ENCODE measurements at regions not wholly inside any gene's neighbourhood (a gene's known extent, or its start where the extent isn't known, plus 50 kb on each side); places are given as distances from the start of the nearest gene placed in this dataset.

- TF ChIP-seq REST (IDR thresholded peaks at IDR 0.05), result no peak
- TF ChIP-seq FOXA2 (IDR thresholded peaks at IDR 0.05), result no peak
- no peak for TF ChIP-seq EGR1 (IDR thresholded peaks at IDR 0.05; ENCODE audit: low read depth in 2 of 2)
- no peak for TF ChIP-seq YY1 (IDR thresholded peaks at IDR 0.05)
- no peak for TF ChIP-seq FOXA1 (IDR thresholded peaks at IDR 0.05)
- no peak for TF ChIP-seq JUND (IDR thresholded peaks at IDR 0.05)
- no peak for TF ChIP-seq HNF4G (IDR thresholded peaks at IDR 0.05)
- TF ChIP-seq CTCF (IDR thresholded peaks at IDR 0.05; ENCODE audit: low read depth, low read length, missing input control), result no peak
- TF ChIP-seq SP1 (IDR thresholded peaks at IDR 0.05), result no peak
- no peak for TF ChIP-seq GABPA (IDR thresholded peaks at IDR 0.05 in 1 of 2, conservative IDR thresholded peaks at IDR 0.05 in 1 of 2)
- no peak for TF ChIP-seq RAD21 (IDR thresholded peaks at IDR 0.05)
- TF ChIP-seq ATF3 (IDR thresholded peaks at IDR 0.05), result no peak
- TF ChIP-seq RXRA (IDR thresholded peaks at IDR 0.05), result no peak
- TF ChIP-seq TAF1 (conservative IDR thresholded peaks at IDR 0.05), result no peak
- TF ChIP-seq ZBTB33 (IDR thresholded peaks at IDR 0.05), result no peak
- TF ChIP-seq HNF4A (conservative IDR thresholded peaks at IDR 0.05), result no peak
- Histone ChIP-seq H3K27ac (ENCODE audit: low read depth in 1 of 2, low read length in 2 of 2) (no peak overlapping the region), H3K9me3 (ENCODE audit: control insufficient read depth in 4 of 4, low read length in 3 of 4) (no peaks in the 10 kb centered on the region), H3K36me3 (ENCODE audit: control insufficient read depth in 4 of 4, insufficient read depth in 3 of 4, low read depth in 1 of 4, low read length in 3 of 4) (no peaks in the 10 kb centered on the region), H3K4me3 (ENCODE audit: low read depth in 1 of 3, low read length in 3 of 3) (no peak overlapping the region), H3K9ac (ENCODE audit: low read depth in 1 of 2, low read length in 2 of 2) (no peak overlapping the region), H3K4me1 (ENCODE audit: control insufficient read depth in 4 of 4, insufficient read depth in 4 of 4, low read length in 3 of 4) (no peaks in the 10 kb centered on the region), H3K27me3 (ENCODE audit: control insufficient read depth in 4 of 4, insufficient read depth in 4 of 4, low read length in 3 of 4) (no peaks in the 10 kb centered on the region)
- no peak for DNase-seq (ENCODE audit: low spot score)
- 70% methylated on average over 15 of the region's 15 CpGs for WGBS
Observed at GRCh38 chr9:108002371-108002956, 512.9 kb upstream of the KLF4 start.

- no peaks in the 10 kb centered on the region for H3K27me3 ChIP-seq (ENCODE audit: control insufficient read depth in 4 of 4, insufficient read depth in 4 of 4, low read length in 3 of 4)
- TF ChIP-seq YY1 (IDR thresholded peaks at IDR 0.05) (no peak), EGR1 (IDR thresholded peaks at IDR 0.05; ENCODE audit: low read depth in 2 of 2) (no peak)
- WGBS, result 80% methylated on average over 4 of the region's 4 CpGs
- no peaks in the 10 kb centered on the region for H3K36me3 ChIP-seq (ENCODE audit: control insufficient read depth in 4 of 4, insufficient read depth in 3 of 4, low read depth in 1 of 4, low read length in 3 of 4)
- no peak overlapping the region for H3K27ac ChIP-seq (ENCODE audit: low read depth in 1 of 2, low read length in 2 of 2)
- no peak for DNase-seq (ENCODE audit: low spot score)
- H3K9me3 ChIP-seq (ENCODE audit: control insufficient read depth in 4 of 4, low read length in 3 of 4), result no peaks in the 10 kb centered on the region
- no peaks in the 10 kb centered on the region for H3K4me1 ChIP-seq (ENCODE audit: control insufficient read depth in 4 of 4, insufficient read depth in 4 of 4, low read length in 3 of 4)
- H3K9ac ChIP-seq (ENCODE audit: low read depth in 1 of 2, low read length in 2 of 2), result no peak overlapping the region
- H3K4me3 ChIP-seq (ENCODE audit: low read depth in 1 of 3, low read length in 3 of 3), result no peak overlapping the region
Observed at GRCh38 chr9:108001237-108001636, 511.7 kb upstream of the KLF4 start.
